Activated T-helper 1 cell treated with anti-CD3 and anti-CD28 coated beads, Interleukin-12 subunit alpha, Interleukin-12 subunit beta, Interleukin-2, Interleukin-4 antibody, amounts not matched to agents 30 ng/mL and 10 ng/mL and 1 ng/mL, durations not matched to agents 14 hours and 24 hours and 36 hours (primary cell): ENCODE measurements at regions not wholly inside any gene's neighbourhood (a gene's known extent, or its start where the extent isn't known, plus 50 kb on each side); places are given as distances from the start of the nearest gene placed in this dataset.

Source experiments
- DNase-seq: peaks from one replicate; pipeline ENCODE4 v3.0.0; 2021; ENCODE audit warnings: low spot score
- H3K27ac Mint-ChIP-seq: one replicate; pipeline ENCODE4 v1.8.0; 2021; ENCODE audit warnings: mild to moderate bottlenecking, mixed read lengths
- H3K27me3 Mint-ChIP-seq: one replicate; pipeline ENCODE4 v1.8.0; 2022; ENCODE audit warnings: mild to moderate bottlenecking, moderate library complexity, mixed read lengths; ENCODE audit not compliant: insufficient read depth
- H3K36me3 Mint-ChIP-seq: one replicate; pipeline ENCODE4 v1.8.0; 2021; ENCODE audit warnings: low read depth, mixed read lengths
- H3K4me1 Mint-ChIP-seq: one replicate; pipeline ENCODE4 v1.8.0; 2021; ENCODE audit warnings: low read depth, mixed read lengths
- H3K4me3 Mint-ChIP-seq: one replicate; pipeline ENCODE4 v1.8.0; 2021; ENCODE audit warnings: mild to moderate bottlenecking, moderate library complexity, mixed read lengths
- H3K9me3 Mint-ChIP-seq: one replicate; pipeline ENCODE4 v1.8.0; 2021; ENCODE audit warnings: mixed read lengths
- intact Hi-C: fragments of 100-400 bp; cut with micrococcal nuclease; formaldehyde crosslinking; loops from one replicate; pipeline ENCODE4 v1.15.1; 2024

GRCh38 chr6:14827354-14827753 is 418.5 kb upstream of the JARID2 start:
- Mint-ChIP-seq H3K4me3 (no peak overlapping the region), H3K36me3 (no peaks in the 10 kb centered on the region)
- intact Hi-C loops: no loop called here

GRCh38 chr6:14828201-14828611 is 417.7 kb upstream of the JARID2 start:
- no peak overlapping the region for H3K4me3 Mint-ChIP-seq
- no peaks in the 10 kb centered on the region for H3K27me3 Mint-ChIP-seq
- no peak overlapping the region for H3K27ac Mint-ChIP-seq
- intact Hi-C loops: no loop called here
- H3K4me1 Mint-ChIP-seq: peaks cover 8% of the 10 kb centered on the region
- H3K9me3 Mint-ChIP-seq: peaks cover 6% of the 10 kb centered on the region
- no peaks in the 10 kb centered on the region for H3K36me3 Mint-ChIP-seq
- no peak for DNase-seq

More at GRCh38 chr6:14827354-14827753, 418.5 kb upstream of the JARID2 start:
- DNase-seq: no peak
- Mint-ChIP-seq H3K9me3 (peaks cover 6% of the 10 kb centered on the region), H3K27ac (no peak overlapping the region), H3K4me1 (peaks cover 8% of the 10 kb centered on the region), H3K27me3 (no peaks in the 10 kb centered on the region)

- H3K27me3 Mint-ChIP-seq: no peaks in the 10 kb centered on the region
- no peaks in the 10 kb centered on the region for H3K36me3 Mint-ChIP-seq
- H3K4me1 Mint-ChIP-seq: no peaks in the 10 kb centered on the region
- DNase-seq: no peak
- peaks cover 7% of the 10 kb centered on the region for H3K9me3 Mint-ChIP-seq
- intact Hi-C loops: no loop called here
- no peak overlapping the region for H3K27ac Mint-ChIP-seq
- no peak overlapping the region for H3K4me3 Mint-ChIP-seq
Observed at GRCh38 chr6:14831070-14831469, 414.8 kb upstream of the JARID2 start.

GRCh38 chr6:14831937-14832336 is 413.9 kb upstream of the JARID2 start:
- no peaks in the 10 kb centered on the region for H3K36me3 Mint-ChIP-seq
- no peak overlapping the region for H3K27ac Mint-ChIP-seq
- no peak for DNase-seq
- peaks cover 12% of the 10 kb centered on the region for H3K9me3 Mint-ChIP-seq
- no peak overlapping the region for H3K4me3 Mint-ChIP-seq
- intact Hi-C loops: no loop called here
- H3K27me3 Mint-ChIP-seq: no peaks in the 10 kb centered on the region
- no peaks in the 10 kb centered on the region for H3K4me1 Mint-ChIP-seq

- no peak overlapping the region for H3K4me3 Mint-ChIP-seq
- intact Hi-C loops: no loop called here
- H3K27me3 Mint-ChIP-seq: no peaks in the 10 kb centered on the region
- H3K36me3 Mint-ChIP-seq: no peaks in the 10 kb centered on the region
- DNase-seq: no peak
- H3K9me3 Mint-ChIP-seq: peaks cover 12% of the 10 kb centered on the region
- peaks cover 2% of the 10 kb centered on the region for H3K4me1 Mint-ChIP-seq
- no peak overlapping the region for H3K27ac Mint-ChIP-seq
Observed at GRCh38 chr6:14832427-14832826, 413.4 kb upstream of the JARID2 start.

GRCh38 chr6:14834851-14835530 is 410.9 kb upstream of the JARID2 start:
- Mint-ChIP-seq H3K27ac (no peak overlapping the region), H3K4me1 (peaks cover 8% of the 10 kb centered on the region), H3K36me3 (no peaks in the 10 kb centered on the region), H3K4me3 (no peak overlapping the region), H3K9me3 (peaks cover 12% of the 10 kb centered on the region), H3K27me3 (peaks cover 1% of the 10 kb centered on the region)
- no peak for DNase-seq
- intact Hi-C loops: no loop called here

- peaks cover 6% of the 10 kb centered on the region for H3K9me3 Mint-ChIP-seq
- no peak overlapping the region for H3K4me3 Mint-ChIP-seq
- peaks cover 1% of the 10 kb centered on the region for H3K36me3 Mint-ChIP-seq
- no peak overlapping the region for H3K27ac Mint-ChIP-seq
- peaks cover 15% of the 10 kb centered on the region for H3K4me1 Mint-ChIP-seq
- intact Hi-C loops: no loop called here
- H3K27me3 Mint-ChIP-seq: peaks cover 1% of the 10 kb centered on the region
- DNase-seq: no peak
Observed at GRCh38 chr6:14837435-14837834, 408.4 kb upstream of the JARID2 start.

GRCh38 chr6:14838133-14838583 is 407.7 kb upstream of the JARID2 start:
- H3K27me3 Mint-ChIP-seq: peaks cover 1% of the 10 kb centered on the region
- intact Hi-C loops: no loop called here
- no peak overlapping the region for H3K27ac Mint-ChIP-seq
- peaks cover 6% of the 10 kb centered on the region for H3K9me3 Mint-ChIP-seq
- H3K36me3 Mint-ChIP-seq: peaks cover 2% of the 10 kb centered on the region
- no peak for DNase-seq
- peaks cover 16% of the 10 kb centered on the region for H3K4me1 Mint-ChIP-seq
- no peak overlapping the region for H3K4me3 Mint-ChIP-seq

GRCh38 chr6:14841901-14842421 is 403.9 kb upstream of the JARID2 start:
- peaks cover 2% of the 10 kb centered on the region for H3K36me3 Mint-ChIP-seq
- peaks cover 16% of the 10 kb centered on the region for H3K4me1 Mint-ChIP-seq
- intact Hi-C loops: loop anchor here (2.0 kb wide), 1 partner anchor 21 kb away; no protein-coding TSS in a partner anchor
- H3K27me3 Mint-ChIP-seq: peaks cover 1% of the 10 kb centered on the region
- no peak for DNase-seq
- peak overlapping the region; percentile 30 for H3K27ac Mint-ChIP-seq
- H3K9me3 Mint-ChIP-seq: no peaks in the 10 kb centered on the region
- no peak overlapping the region for H3K4me3 Mint-ChIP-seq

- Mint-ChIP-seq H3K27ac (no peak overlapping the region), H3K9me3 (no peaks in the 10 kb centered on the region), H3K36me3 (peaks cover 2% of the 10 kb centered on the region), H3K27me3 (no peaks in the 10 kb centered on the region), H3K4me1 (peaks cover 8% of the 10 kb centered on the region), H3K4me3 (no peak overlapping the region)
- no peak for DNase-seq
- intact Hi-C loops: no loop called here
Observed at GRCh38 chr6:14844411-14844810, 401.5 kb upstream of the JARID2 start.

- DNase-seq: no peak
- Mint-ChIP-seq H3K4me3 (no peak overlapping the region), H3K27ac (peak overlapping the region; percentile 2), H3K27me3 (no peaks in the 10 kb centered on the region), H3K36me3 (no peaks in the 10 kb centered on the region), H3K4me1 (no peaks in the 10 kb centered on the region), H3K9me3 (no peaks in the 10 kb centered on the region)
- intact Hi-C loops: no loop called here
Observed at GRCh38 chr6:14848019-14848418, 397.9 kb upstream of the JARID2 start.

- Mint-ChIP-seq H3K4me1 (no peaks in the 10 kb centered on the region), H3K36me3 (no peaks in the 10 kb centered on the region), H3K27ac (no peak overlapping the region), H3K4me3 (no peak overlapping the region), H3K27me3 (no peaks in the 10 kb centered on the region), H3K9me3 (no peaks in the 10 kb centered on the region)
- DNase-seq: no peak
- intact Hi-C loops: no loop called here
Observed at GRCh38 chr6:14849185-14849584, 396.7 kb upstream of the JARID2 start.

- Mint-ChIP-seq H3K36me3 (no peaks in the 10 kb centered on the region), H3K27me3 (no peaks in the 10 kb centered on the region), H3K9me3 (no peaks in the 10 kb centered on the region), H3K27ac (no peak overlapping the region), H3K4me3 (no peak overlapping the region), H3K4me1 (no peaks in the 10 kb centered on the region)
- DNase-seq: no peak
- intact Hi-C loops: no loop called here
Observed at GRCh38 chr6:14851281-14851680, 394.6 kb upstream of the JARID2 start.
